ENCODE measurements at regions not wholly inside any gene's neighbourhood (a gene's known extent, or its start where the extent isn't known, plus 50 kb on each side); places are given as distances from the start of the nearest gene placed in this dataset.

GRCh38 chr9:107628444-107628843 is 138.9 kb upstream of the KLF4 start:
- Histone ChIP-seq H3K4me1 (ENCODE audit: low read depth, poor library complexity, severe bottlenecking) (no peaks in the 10 kb centered on the region), H3K27ac (no peak overlapping the region), H3K36me3 (ENCODE audit: insufficient read depth) (no peaks in the 10 kb centered on the region), H3K27me3 (ENCODE audit: insufficient read depth, low read depth) (no peaks in the 10 kb centered on the region), H4K20me1 (ENCODE audit: insufficient read depth) (no peaks in the 10 kb centered on the region), H3K4me3 (IDR thresholded peaks at IDR 0.05; ENCODE audit: insufficient read depth, low read depth, low read length) (no peak overlapping the region), H2AFZ (ENCODE audit: low read depth) (no peak overlapping the region), H3K9ac (no peak overlapping the region), H3K4me2 (no peak overlapping the region), H3K79me2 (ENCODE audit: insufficient read depth, low read depth) (no peaks in the 10 kb centered on the region)
- TF ChIP-seq CTCF (conservative IDR thresholded peaks at IDR 0.05; ENCODE audit: low read depth, low read length), result no peak

- Histone ChIP-seq H3K27ac (no peak overlapping the region), H2AFZ (ENCODE audit: low read depth) (no peak overlapping the region)
- TF ChIP-seq CTCF (conservative IDR thresholded peaks at IDR 0.05; ENCODE audit: low read depth, low read length), result no peak
These were observed 138.2 kb upstream of the KLF4 start for GRCh38 chr9:107627781-107628180.

GRCh38 chr9:107626118-107626517 is 136.5 kb upstream of the KLF4 start:
- no peak for TF ChIP-seq CTCF (conservative IDR thresholded peaks at IDR 0.05; ENCODE audit: low read depth, low read length)
- Histone ChIP-seq H2AFZ (ENCODE audit: low read depth) (no peak overlapping the region), H4K20me1 (ENCODE audit: insufficient read depth) (no peaks in the 10 kb centered on the region), H3K36me3 (ENCODE audit: insufficient read depth) (no peaks in the 10 kb centered on the region), H3K27ac (no peak overlapping the region), H3K4me1 (ENCODE audit: low read depth, poor library complexity, severe bottlenecking) (no peaks in the 10 kb centered on the region), H3K4me2 (no peak overlapping the region), H3K27me3 (ENCODE audit: insufficient read depth, low read depth) (no peaks in the 10 kb centered on the region), H3K79me2 (ENCODE audit: insufficient read depth, low read depth) (no peaks in the 10 kb centered on the region), H3K4me3 (IDR thresholded peaks at IDR 0.05; ENCODE audit: insufficient read depth, low read depth, low read length) (no peak overlapping the region), H3K9ac (no peak overlapping the region)

More at GRCh38 chr9:107627781-107628180, 138.2 kb upstream of the KLF4 start:
- H3K4me1 ChIP-seq (ENCODE audit: low read depth, poor library complexity, severe bottlenecking), result no peaks in the 10 kb centered on the region
- H3K79me2 ChIP-seq (ENCODE audit: insufficient read depth, low read depth), result no peaks in the 10 kb centered on the region
- H3K9ac ChIP-seq, result no peak overlapping the region
- no peaks in the 10 kb centered on the region for H3K27me3 ChIP-seq (ENCODE audit: insufficient read depth, low read depth)
- H3K4me3 ChIP-seq (IDR thresholded peaks at IDR 0.05; ENCODE audit: insufficient read depth, low read depth, low read length), result no peak overlapping the region
- no peaks in the 10 kb centered on the region for H3K36me3 ChIP-seq (ENCODE audit: insufficient read depth)
- no peak overlapping the region for H3K4me2 ChIP-seq
- H4K20me1 ChIP-seq (ENCODE audit: insufficient read depth), result no peaks in the 10 kb centered on the region

GRCh38 chr9:107625383-107625984 is 135.9 kb upstream of the KLF4 start:
- H2AFZ ChIP-seq (ENCODE audit: low read depth), result no peak overlapping the region
- H3K9ac ChIP-seq, result no peak overlapping the region
- no peaks in the 10 kb centered on the region for H3K4me1 ChIP-seq (ENCODE audit: low read depth, poor library complexity, severe bottlenecking)
- H3K27me3 ChIP-seq (ENCODE audit: insufficient read depth, low read depth), result no peaks in the 10 kb centered on the region
- TF ChIP-seq CTCF (conservative IDR thresholded peaks at IDR 0.05; ENCODE audit: low read depth, low read length), result no peak
- H3K36me3 ChIP-seq (ENCODE audit: insufficient read depth), result no peaks in the 10 kb centered on the region
- H3K79me2 ChIP-seq (ENCODE audit: insufficient read depth, low read depth), result no peaks in the 10 kb centered on the region
- no peak overlapping the region for H3K4me3 ChIP-seq (IDR thresholded peaks at IDR 0.05; ENCODE audit: insufficient read depth, low read depth, low read length)
- no peak overlapping the region for H3K27ac ChIP-seq
- no peaks in the 10 kb centered on the region for H4K20me1 ChIP-seq (ENCODE audit: insufficient read depth)
- H3K4me2 ChIP-seq, result no peak overlapping the region

Measured in KMS-11 (cell line).